GM21723 (cell line): ENCODE measurements at regions not wholly inside any gene's neighbourhood (a gene's known extent, or its start where the extent isn't known, plus 50 kb on each side); places are given as distances from the start of the nearest gene placed in this dataset.

Source experiments
- ATAC-seq: cut with Tn5 transposase; IDR thresholded peaks from one replicate; pipeline ENCODE4 v1.9.1; 2021; ENCODE audit warnings: mild to moderate bottlenecking, moderate library complexity; ENCODE audit not compliant: unreplicated experiment

DNA sequence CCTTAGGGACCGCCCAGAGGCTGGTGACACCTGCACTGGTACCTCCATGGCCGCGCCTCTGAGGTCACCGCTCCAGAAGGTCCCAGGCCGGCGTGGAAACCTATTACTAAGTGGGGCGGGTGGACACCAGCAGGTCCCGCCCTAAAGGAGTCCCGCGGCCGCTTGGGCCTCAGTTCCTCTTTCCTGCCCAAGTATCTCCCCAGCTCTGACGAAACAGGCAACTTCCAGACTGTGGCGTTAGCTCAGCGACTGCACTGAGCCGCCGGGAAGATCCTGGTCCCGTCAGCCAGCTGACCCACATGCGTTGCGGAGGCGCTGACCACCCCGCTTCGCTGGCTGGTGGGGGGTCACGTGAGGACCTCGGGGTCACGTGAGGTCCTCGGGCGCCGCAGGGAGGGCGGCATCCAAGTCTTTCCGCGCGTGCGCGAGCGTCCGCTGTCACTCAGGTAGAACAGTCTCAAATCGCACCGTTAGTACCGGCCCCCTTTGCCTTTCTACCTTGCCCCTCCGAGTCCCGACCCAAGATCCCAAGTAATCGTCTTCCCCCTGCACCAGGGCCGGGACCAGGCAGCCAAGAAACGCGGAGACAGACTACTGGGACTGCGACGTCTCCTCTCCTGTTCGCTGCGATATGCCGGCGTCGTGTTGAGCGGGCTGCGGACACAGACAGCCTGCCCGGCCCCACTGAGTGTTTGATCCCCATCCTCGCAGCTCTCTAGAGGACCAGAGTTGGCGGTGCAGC, 53.7 kb upstream of the KDM4C start:
- ATAC-seq: peak; percentile 89

DNA sequence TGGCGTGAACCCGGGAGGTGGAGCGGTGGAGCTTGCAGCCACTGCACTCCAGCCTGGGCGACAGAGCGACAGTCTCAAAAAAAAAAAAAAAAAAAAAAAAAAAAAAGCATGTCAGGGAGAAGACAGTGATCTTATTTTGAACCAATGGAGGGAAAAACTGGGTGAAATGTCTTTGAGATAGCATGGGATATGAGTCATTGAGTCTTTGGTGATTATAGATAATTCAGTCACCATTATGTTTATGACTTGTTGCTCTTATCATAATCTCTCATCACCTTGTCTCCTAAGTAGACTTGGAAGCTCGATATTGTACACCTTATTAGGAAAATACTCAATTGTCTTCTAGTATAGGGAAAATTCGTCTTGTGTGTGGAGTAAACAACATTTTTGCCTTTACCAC, 55.1 kb upstream of the KDM4C start:
- ATAC-seq: no peak

DNA sequence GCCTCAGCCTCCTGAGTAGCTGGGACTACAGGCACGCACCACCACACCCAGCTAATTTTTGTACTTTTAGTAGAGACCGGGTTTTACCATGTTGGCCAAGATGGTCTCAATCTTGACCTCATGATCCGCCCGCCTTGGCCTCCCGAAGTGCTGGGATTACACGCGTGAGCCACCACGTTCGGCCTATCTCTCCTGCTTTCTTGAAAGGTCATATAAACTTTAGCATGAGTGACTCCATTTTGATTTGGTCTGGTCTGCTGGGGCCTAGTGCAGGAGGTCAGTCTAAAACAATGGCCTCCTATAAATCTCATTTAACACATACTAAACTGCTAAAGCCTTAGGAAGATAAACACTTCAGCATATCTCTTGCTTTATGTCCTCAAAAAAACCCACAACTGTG, 50.6 kb upstream of the GLDC start:
- ATAC-seq: no peak

DNA sequence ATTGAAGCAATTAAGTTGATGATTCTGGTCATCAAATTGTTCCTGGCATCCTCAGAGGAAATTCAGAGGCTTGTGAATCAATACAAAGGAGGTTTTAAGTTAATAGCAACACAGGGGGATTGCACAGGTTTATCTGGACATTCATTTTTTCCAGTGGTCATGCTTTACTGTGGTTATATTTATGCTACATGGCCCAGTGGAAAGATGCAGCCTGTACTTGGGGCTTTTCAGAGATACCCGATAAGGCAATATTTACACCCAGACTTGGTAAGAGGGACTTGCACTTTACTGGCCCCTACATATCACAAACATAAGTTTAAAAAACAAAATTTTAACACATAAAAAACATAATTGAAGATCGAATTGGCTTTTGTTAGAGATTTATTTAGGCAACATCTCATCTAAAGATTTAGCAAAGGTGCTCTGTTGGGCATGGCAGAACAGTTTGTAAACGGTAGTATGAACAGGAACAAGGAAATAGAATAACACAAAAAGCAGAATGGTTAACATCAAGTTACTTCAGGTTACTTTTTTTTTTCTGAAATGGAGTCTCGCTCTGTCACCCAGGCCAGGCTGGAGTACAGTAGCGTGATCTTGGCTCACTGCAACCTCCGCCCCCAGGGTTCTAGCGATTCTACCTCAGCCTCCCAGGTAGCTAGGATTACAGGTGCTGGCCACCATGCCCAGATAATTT, 49.7 kb upstream of the GLDC start:
- ATAC-seq: no peak
